ENCODE measurements at regions not wholly inside any gene's neighbourhood (a gene's known extent, or its start where the extent isn't known, plus 50 kb on each side); places are given as distances from the start of the nearest gene placed in this dataset.

DNA sequence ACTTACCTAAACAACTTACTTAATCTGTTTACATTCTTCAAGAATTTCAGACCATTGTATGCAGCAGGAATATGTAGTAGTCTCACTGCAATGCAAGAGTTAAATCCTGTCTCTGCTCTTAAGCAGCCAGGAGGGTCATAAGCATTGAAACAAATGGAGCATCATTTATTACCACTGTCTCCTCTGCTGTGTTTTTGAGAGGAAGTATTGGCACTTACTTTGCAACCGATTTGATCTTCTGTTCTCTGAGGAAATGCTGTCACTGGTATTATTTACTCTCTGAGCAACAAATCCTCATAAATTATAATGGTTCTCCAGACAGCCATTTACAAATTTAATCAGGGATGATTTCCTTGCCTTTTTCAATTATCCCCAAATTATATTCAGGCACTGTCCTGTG, 1367.1 kb downstream of the STIM2 start:
- TF ChIP-seq, protein P1, sequence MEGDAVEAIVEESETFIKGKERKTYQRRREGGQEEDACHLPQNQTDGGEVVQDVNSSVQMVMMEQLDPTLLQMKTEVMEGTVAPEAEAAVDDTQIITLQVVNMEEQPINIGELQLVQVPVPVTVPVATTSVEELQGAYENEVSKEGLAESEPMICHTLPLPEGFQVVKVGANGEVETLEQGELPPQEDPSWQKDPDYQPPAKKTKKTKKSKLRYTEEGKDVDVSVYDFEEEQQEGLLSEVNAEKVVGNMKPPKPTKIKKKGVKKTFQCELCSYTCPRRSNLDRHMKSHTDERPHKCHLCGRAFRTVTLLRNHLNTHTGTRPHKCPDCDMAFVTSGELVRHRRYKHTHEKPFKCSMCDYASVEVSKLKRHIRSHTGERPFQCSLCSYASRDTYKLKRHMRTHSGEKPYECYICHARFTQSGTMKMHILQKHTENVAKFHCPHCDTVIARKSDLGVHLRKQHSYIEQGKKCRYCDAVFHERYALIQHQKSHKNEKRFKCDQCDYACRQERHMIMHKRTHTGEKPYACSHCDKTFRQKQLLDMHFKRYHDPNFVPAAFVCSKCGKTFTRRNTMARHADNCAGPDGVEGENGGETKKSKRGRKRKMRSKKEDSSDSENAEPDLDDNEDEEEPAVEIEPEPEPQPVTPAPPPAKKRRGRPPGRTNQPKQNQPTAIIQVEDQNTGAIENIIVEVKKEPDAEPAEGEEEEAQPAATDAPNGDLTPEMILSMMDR (IDR thresholded peaks at IDR 0.05), result no peak
- TF ChIP-seq POLR2AphosphoS5 (IDR thresholded peaks at IDR 0.05) (no peak), POLR2A (IDR thresholded peaks at IDR 0.05) (no peak)
